ENCODE measurements at regions not wholly inside any gene's neighbourhood (a gene's known extent, or its start where the extent isn't known, plus 50 kb on each side); places are given as distances from the start of the nearest gene placed in this dataset.

GRCh38 chr5:164433106-164433870 is 927.9 kb downstream of the MAT2B start:
- Mint-ChIP-seq H3K27me3 (ENCODE audit: low read depth in 2 of 2) (no peaks in the 10 kb centered on the region), H3K4me1 (no peaks in the 10 kb centered on the region), H3K27ac (no peak overlapping the region), H3K9me3 (peaks cover 5 to 8% of the 10 kb centered on the region in 2 donors), H3K36me3 (peaks cover 7% of the 10 kb centered on the region), H3K4me3 (no peak overlapping the region)
- ATAC-seq, result no peak
- DNase-seq, result no peak
- Histone ChIP-seq H3K27ac (ENCODE audit: low read length) (no peak overlapping the region), H3K9me3 (ENCODE audit: control insufficient read depth, insufficient read depth, low read length) (no peaks in the 10 kb centered on the region), H3K4me3 (ENCODE audit: low read length) (no peak overlapping the region), H3K27me3 (ENCODE audit: control insufficient read depth, insufficient read depth, low read length) (no peaks in the 10 kb centered on the region), H3K36me3 (ENCODE audit: control insufficient read depth, insufficient read depth, low read length) (no peaks in the 10 kb centered on the region), H3K4me1 (ENCODE audit: control insufficient read depth, insufficient read depth, low read length) (no peaks in the 10 kb centered on the region)
- 82% methylated on average over 2 of the region's 4 CpGs for WGBS (ENCODE audit: insufficient coverage)
- intact Hi-C loops (cut with micrococcal nuclease), result no loop called here
- TF ChIP-seq, protein P1, sequence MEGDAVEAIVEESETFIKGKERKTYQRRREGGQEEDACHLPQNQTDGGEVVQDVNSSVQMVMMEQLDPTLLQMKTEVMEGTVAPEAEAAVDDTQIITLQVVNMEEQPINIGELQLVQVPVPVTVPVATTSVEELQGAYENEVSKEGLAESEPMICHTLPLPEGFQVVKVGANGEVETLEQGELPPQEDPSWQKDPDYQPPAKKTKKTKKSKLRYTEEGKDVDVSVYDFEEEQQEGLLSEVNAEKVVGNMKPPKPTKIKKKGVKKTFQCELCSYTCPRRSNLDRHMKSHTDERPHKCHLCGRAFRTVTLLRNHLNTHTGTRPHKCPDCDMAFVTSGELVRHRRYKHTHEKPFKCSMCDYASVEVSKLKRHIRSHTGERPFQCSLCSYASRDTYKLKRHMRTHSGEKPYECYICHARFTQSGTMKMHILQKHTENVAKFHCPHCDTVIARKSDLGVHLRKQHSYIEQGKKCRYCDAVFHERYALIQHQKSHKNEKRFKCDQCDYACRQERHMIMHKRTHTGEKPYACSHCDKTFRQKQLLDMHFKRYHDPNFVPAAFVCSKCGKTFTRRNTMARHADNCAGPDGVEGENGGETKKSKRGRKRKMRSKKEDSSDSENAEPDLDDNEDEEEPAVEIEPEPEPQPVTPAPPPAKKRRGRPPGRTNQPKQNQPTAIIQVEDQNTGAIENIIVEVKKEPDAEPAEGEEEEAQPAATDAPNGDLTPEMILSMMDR (IDR thresholded peaks at IDR 0.05), result no peak

GRCh38 chr5:164435576-164435975 is 930.2 kb downstream of the MAT2B start:
- TF ChIP-seq, protein P1 (IDR thresholded peaks at IDR 0.05), result no peak
- H3K4me3 ChIP-seq (ENCODE audit: low read length), result no peak overlapping the region
- no peak overlapping the region for H3K4me3 Mint-ChIP-seq
- H3K9me3 Mint-ChIP-seq, result peaks cover 9 to 10% of the 10 kb centered on the region in 2 donors
- no peak overlapping the region for H3K27ac ChIP-seq (ENCODE audit: low read length)
- DNase-seq (no peak), ATAC-seq (no peak)
- H3K36me3 ChIP-seq (ENCODE audit: control insufficient read depth, insufficient read depth, low read length), result no peaks in the 10 kb centered on the region
- peaks cover 7% of the 10 kb centered on the region for H3K36me3 Mint-ChIP-seq
- no peaks in the 10 kb centered on the region for H3K27me3 ChIP-seq (ENCODE audit: control insufficient read depth, insufficient read depth, low read length)
- H3K9me3 ChIP-seq (ENCODE audit: control insufficient read depth, insufficient read depth, low read length), result no peaks in the 10 kb centered on the region
- 71% methylated on average over 1 of the region's 3 CpGs for WGBS (ENCODE audit: insufficient coverage)
- H3K4me1 ChIP-seq (ENCODE audit: control insufficient read depth, insufficient read depth, low read length), result no peaks in the 10 kb centered on the region
- intact Hi-C loops (cut with micrococcal nuclease), result no loop called here
- H3K27me3 Mint-ChIP-seq (ENCODE audit: low read depth in 2 of 2), result no peaks in the 10 kb centered on the region
- H3K27ac Mint-ChIP-seq, result no peak overlapping the region
- no peaks in the 10 kb centered on the region for H3K4me1 Mint-ChIP-seq

GRCh38 chr5:164439799-164440198 is 934.4 kb downstream of the MAT2B start:
- ATAC-seq (no peak), DNase-seq (no peak)
- Histone ChIP-seq H3K9me3 (ENCODE audit: control insufficient read depth, insufficient read depth, low read length) (no peaks in the 10 kb centered on the region), H3K4me1 (ENCODE audit: control insufficient read depth, insufficient read depth, low read length) (no peaks in the 10 kb centered on the region), H3K4me3 (ENCODE audit: low read length) (no peak overlapping the region), H3K27me3 (ENCODE audit: control insufficient read depth, insufficient read depth, low read length) (no peaks in the 10 kb centered on the region), H3K27ac (ENCODE audit: low read length) (no peak overlapping the region), H3K36me3 (ENCODE audit: control insufficient read depth, insufficient read depth, low read length) (no peaks in the 10 kb centered on the region)
- Mint-ChIP-seq H3K36me3 (no peaks in the 10 kb centered on the region), H3K4me3 (no peak overlapping the region), H3K9me3 (peaks cover 5 to 16% of the 10 kb centered on the region in 2 donors), H3K27ac (no peak overlapping the region), H3K27me3 (ENCODE audit: low read depth in 2 of 2) (no peaks in the 10 kb centered on the region), H3K4me1 (no peaks in the 10 kb centered on the region)
- TF ChIP-seq, protein P1 (IDR thresholded peaks at IDR 0.05), result no peak
- 57% methylated on average over 1 of the region's 1 CpG for WGBS (ENCODE audit: insufficient coverage)
- intact Hi-C loops (cut with micrococcal nuclease), result no loop called here

DNA sequence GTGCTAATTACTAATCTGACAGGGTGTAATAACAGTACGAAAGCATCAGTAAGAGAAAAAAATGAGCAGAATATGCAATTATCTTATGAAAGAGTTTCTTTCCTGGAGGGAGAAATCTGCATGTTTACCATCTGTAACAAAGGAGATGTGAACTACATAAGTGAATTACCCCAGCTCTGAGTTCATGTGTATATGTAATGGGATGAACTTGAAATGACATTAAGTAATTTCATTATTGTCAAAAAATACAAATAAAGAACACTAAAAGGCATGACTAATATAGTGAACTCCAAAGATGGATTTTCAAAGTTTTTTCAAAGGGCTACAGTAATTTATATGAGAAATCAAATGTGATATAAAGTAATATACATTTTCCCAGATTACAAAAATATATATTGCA is 944.0 kb downstream of the MAT2B start:
- H3K36me3 Mint-ChIP-seq, result no peaks in the 10 kb centered on the region
- Histone ChIP-seq H3K36me3 (ENCODE audit: control insufficient read depth, insufficient read depth, low read length) (no peaks in the 10 kb centered on the region), H3K27me3 (ENCODE audit: control insufficient read depth, insufficient read depth, low read length) (no peaks in the 10 kb centered on the region), H3K4me3 (ENCODE audit: low read length) (no peak overlapping the region), H3K4me1 (ENCODE audit: control insufficient read depth, insufficient read depth, low read length) (no peaks in the 10 kb centered on the region), H3K9me3 (ENCODE audit: control insufficient read depth, insufficient read depth, low read length) (peaks cover 2% of the 10 kb centered on the region), H3K27ac (ENCODE audit: low read length) (no peak overlapping the region)
- no peak overlapping the region for H3K4me3 Mint-ChIP-seq
- H3K27me3 Mint-ChIP-seq (ENCODE audit: low read depth in 2 of 2), result no peaks in the 10 kb centered on the region
- peaks cover 2 to 9% of the 10 kb centered on the region in 2 donors for H3K9me3 Mint-ChIP-seq
- H3K4me1 Mint-ChIP-seq, result no peaks in the 10 kb centered on the region
- H3K27ac Mint-ChIP-seq, result no peak overlapping the region
- DNase-seq (no peak), ATAC-seq (no peak)
- intact Hi-C loops (cut with micrococcal nuclease), result no loop called here
- TF ChIP-seq, protein P1 (IDR thresholded peaks at IDR 0.05), result no peak
- 90% methylated on average over 1 of the region's 1 CpG for WGBS (ENCODE audit: insufficient coverage)

All from natural killer cell (primary cell).